GDM1 (cell line): ENCODE measurements at regions not wholly inside any gene's neighbourhood (a gene's known extent, or its start where the extent isn't known, plus 50 kb on each side); places are given as distances from the start of the nearest gene placed in this dataset.

Experiments used
- DNase-seq: peaks from one replicate; lab custom pipeline; 2025; lab: John Stamatoyannopoulos, UW

- DNase-seq: no peak
These were observed 210.6 kb downstream of the TFCP2L1 start for GRCh38 chr2:121074293-121074932.

- no peak for DNase-seq
These were observed 209.9 kb downstream of the TFCP2L1 start for GRCh38 chr2:121075006-121075551.

DNA sequence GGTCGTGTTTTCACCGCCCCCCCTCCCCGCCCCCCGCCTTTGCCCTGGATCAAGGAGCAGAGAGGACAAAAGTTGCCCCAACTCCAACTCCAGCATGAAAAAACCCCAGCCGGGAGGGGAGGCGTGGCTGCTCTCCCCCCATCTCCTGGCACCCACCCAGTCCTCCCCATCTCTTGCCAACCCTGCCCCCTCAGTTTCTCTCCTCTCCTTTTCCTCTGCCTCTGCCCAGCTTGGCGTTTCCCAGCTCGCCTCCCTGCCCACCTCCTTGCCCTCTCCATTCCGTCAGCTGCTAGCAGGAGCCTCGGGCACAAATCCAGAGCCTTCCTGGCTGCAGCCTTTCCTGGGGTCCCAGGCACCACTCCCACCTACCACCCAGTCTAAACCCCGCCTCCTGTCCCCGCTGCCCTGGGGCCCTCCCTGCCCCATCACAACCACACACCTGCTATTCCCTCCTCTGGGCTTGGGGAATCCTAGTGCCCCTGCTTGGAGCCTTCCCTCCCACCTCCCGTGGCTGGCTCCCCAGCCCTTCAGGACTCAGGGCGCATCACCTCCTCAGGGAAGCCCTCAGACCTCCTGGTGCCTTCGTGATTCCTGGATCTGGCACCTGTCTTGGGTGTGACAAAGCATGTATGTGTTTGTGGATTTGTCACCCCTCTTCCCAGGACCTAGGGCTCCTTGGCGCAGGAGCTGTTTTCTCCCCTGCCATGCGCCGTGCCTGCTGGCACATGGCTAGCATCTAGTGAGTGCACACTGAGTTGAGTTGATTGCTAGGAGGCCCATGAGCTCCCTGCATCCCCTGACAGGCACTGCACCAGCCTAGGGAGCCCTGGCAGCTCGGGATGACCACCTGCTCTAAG is 209.1 kb downstream of the TFCP2L1 start:
- DNase-seq: no peak

DNA sequence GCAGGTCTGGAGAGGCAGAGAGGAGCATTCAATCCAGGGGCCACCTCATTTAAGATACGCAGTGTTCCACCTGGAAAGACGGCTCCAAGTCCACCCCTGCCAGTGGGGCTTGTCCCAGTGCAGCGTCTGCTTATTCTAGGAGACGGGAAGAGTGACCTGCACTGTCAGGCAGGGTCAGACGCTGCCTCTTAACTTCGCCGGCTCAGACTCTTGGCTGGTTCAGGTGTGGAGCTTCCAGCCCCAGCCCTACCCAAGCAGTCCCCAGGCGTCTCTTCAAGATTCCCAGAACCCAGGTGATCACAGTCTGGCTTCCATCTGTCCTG is 208.5 kb downstream of the TFCP2L1 start:
- no peak for DNase-seq

DNA sequence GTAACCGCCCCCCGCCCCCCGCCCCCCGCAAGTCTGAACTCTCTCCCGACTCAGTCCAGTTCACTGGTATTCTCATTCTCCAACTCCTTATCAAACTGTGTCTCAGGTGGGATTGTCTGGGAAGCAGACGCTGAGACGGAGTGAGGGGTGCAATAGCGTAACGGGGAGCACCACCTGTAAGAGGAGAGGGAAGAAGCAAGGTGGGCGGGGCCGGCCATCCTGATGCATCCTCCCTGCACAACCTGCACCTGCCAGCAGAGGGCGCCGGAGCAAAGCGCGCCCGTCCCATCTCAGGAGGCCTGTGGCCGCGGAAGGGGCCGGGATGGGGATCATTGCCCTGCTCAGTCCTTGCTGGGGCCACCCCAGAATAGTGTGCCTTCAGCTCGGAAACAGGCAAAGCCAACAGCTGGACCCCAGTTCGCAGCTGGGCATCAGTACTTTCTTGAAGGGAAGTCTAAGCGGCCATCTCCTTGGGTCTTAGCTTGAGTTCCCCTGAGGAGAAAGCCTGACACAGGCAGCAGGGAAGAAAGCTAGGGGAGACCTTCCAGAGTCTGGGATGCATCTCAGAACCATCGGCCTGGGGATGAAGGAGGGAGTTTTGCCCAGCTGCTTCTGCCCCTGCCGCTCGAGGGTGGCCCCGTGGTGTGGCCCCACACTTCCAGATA is 208.0 kb downstream of the TFCP2L1 start:
- peak; percentile 21 for DNase-seq

DNA sequence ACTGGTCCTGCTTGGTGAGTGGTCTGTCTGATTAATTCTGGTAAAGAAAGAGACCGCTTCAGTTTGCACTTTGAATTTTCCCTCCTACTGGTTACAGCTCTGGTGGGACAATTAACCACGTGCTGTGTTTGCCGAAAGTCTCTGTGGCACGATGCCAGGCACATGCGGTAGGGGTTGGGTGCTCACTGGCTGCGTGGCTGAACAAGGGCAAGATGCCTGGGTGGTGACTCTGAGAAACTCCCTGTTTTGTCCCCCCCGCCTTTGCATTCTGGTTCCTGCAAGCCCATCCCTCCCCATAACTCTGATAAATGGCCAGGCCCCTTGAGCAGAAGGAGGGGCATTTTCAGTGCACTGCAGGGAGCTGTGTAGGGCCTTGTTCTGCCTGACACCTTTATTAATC is 206.1 kb downstream of the TFCP2L1 start:
- no peak for DNase-seq

- peak; percentile 29 for DNase-seq
These were observed 204.8 kb downstream of the TFCP2L1 start for GRCh38 chr2:121080013-121080772.

DNA sequence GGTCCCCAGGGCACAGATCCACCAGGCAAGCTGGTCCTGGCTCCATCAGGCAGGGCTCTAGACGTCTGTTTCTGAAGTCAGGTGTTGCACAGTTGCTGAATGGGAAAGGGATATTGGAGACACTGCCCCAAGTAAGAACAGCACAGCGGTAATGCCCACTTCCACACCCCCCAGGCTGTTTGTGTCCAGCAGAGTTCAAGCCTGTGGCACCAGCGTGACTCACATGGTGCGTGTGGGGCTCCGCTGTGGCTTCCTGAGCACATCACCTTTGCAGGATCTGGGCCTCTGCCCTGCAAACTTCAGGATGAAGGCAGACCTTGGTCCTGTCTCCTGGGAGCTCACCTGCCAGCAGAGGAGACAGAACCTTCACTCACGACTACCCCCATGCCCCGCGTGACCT is 203.3 kb downstream of the TFCP2L1 start:
- no peak for DNase-seq

- DNase-seq: no peak
These were observed 202.8 kb downstream of the TFCP2L1 start for GRCh38 chr2:121082191-121082590.

DNA sequence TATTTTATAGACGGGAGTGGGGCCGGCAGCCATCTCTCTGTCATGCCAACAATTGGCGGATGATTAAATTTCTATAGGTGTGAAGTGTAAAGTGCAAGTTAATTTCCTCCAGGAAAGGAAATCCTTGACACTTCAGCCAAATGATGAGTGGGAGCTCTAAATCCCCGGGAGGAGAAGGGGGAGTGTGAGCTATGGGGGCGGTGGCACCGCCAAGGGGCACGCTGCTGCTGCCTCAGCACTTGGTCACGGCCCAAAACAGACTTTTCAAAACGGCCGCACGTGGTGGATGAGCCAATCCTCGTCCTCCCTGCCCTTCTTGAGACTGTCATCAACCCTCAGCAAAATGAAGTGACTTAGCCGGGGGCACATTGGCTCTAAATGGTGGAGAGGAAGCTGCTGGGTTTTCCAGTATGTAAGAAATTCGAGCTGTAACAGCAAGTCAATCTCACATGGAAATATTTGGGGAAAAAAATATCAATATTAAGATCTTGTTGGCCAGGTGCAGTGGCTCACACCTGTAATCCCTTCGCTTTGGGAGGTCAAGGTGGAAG is 200.8 kb downstream of the TFCP2L1 start:
- no peak for DNase-seq

GRCh38 chr2:121085801-121086200 is 199.2 kb downstream of the TFCP2L1 start:
- DNase-seq: no peak

GRCh38 chr2:121086450-121086849 is 198.6 kb downstream of the TFCP2L1 start:
- no peak for DNase-seq

- no peak for DNase-seq
These were observed 197.9 kb downstream of the TFCP2L1 start for GRCh38 chr2:121087117-121087516.

- no peak for DNase-seq
These were observed 196.5 kb downstream of the TFCP2L1 start for GRCh38 chr2:121088251-121089165.

DNA sequence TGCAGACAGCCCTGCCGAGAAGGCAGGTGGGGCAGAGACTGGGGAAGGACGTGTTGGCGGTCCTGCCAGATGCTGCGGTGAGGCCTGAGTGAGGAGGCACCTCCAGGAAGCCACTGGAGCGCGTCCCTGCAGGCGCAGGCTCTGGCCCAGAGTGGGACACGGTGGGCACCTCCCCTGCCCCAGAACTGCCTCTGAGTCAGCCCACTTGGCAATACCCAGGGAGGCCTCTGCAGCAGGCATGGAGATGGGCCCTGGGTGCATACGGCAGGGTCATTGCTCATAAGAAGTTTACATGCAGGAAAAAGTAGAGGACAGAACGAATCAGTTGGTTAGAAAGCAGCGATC is 195.9 kb downstream of the TFCP2L1 start:
- no peak for DNase-seq

DNA sequence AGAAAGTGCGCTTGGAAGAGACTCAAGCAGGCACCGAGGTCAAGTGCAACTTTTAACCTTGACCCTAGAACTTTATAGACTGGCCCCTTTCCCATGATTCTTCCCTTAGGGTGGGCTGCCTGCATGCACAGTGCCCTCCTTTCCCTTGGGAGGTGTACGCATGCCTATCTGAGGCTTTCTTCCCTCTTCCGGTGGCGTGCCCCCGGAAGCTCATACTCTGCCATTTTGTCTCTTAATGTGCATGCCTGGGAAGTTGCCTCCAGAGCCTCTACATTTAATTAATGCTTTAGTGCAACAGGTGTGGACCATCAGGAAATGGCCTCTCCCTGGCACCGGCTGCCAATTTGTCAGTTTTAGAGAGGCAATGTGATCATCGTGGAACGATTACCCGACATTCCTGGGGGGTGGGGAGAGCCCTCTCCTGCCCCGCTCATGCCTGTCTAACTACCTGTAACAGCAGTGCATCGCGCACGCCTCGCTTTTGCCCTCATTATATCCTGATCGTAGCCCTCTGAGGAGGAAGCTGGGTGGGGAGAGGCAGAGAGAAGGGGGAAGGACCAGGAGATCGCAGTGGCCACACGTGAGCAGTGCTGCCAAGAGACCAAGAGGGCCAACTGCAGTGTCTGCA is 194.8 kb downstream of the TFCP2L1 start:
- no peak for DNase-seq

- no peak for DNase-seq
These were observed 192.9 kb downstream of the TFCP2L1 start for GRCh38 chr2:121092095-121092494.

GRCh38 chr2:121093692-121094091 is 191.3 kb downstream of the TFCP2L1 start:
- no peak for DNase-seq

DNA sequence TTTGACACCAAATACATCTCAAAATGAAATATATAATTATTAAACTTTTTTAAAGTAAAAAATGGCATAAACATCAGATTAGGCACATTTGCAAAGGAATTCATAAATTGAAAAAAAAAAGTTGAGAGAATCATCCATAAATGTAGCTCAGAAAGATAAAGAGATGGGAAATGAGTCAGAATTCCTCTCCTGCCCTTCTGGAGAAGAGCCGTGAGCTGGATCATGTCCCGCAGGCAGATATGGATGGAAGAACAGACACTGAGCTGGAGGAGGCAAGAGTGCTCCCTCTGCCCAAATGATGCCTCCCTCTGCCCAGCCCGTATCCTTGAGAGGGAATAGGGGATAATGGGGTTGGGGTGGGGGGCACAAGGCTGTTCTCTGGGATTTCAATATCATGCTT is 190.9 kb downstream of the TFCP2L1 start:
- no peak for DNase-seq

DNA sequence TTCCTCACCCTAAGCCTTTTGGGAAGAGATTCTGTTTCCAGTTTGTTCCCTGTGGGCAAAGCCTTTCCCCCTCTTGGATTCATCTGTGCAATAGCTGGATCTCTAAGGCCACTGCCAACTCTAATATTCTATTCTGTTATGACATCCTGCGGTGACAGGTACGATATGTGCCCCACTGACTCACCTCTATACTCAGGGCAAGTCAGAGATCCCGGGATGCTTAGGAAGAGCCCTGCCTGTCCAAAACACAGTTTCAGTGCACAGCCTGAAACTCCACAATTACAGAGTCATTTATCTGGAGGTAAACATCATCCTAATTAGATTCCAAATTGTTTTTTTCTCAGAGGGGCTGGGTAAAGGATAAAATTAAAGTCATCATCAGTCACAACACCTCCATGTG is 190.2 kb downstream of the TFCP2L1 start:
- DNase-seq: no peak
